KMS-11 (cell line): ENCODE measurements at regions not wholly inside any gene's neighbourhood (a gene's known extent, or its start where the extent isn't known, plus 50 kb on each side); places are given as distances from the start of the nearest gene placed in this dataset.

Experiments used
- H2AFZ ChIP-seq: fragments of 200-600 bp; sonication (generic); 2 replicates; pipeline ENCODE4 v1.6.1; 2016; ENCODE audit warnings: antibody characterized with exemption, mixed run types, low read depth
- H3K27ac ChIP-seq: fragments of 200-600 bp; sonication (generic); 2 replicates; pipeline ENCODE4 v1.6.1; 2016; ENCODE audit warnings: mild to moderate bottlenecking, mixed run types
- H3K27me3 ChIP-seq: fragments of 200-600 bp; sonication (generic); 2 replicates; pipeline ENCODE4 v1.6.1; 2017; ENCODE audit warnings: mild to moderate bottlenecking, low read depth, mixed run types, moderate library complexity; ENCODE audit not compliant: insufficient read depth
- H3K36me3 ChIP-seq: fragments of 200-600 bp; sonication (generic); 2 replicates; pipeline ENCODE4 v1.6.1; 2017; ENCODE audit warnings: mild to moderate bottlenecking, mixed run types; ENCODE audit not compliant: insufficient read depth
- H3K4me1 ChIP-seq: fragments of 200-600 bp; sonication (generic); 2 replicates; pipeline ENCODE4 v1.6.1; 2016; ENCODE audit warnings: mild to moderate bottlenecking, low read depth, mixed run types; ENCODE audit not compliant: poor library complexity, severe bottlenecking
- H3K4me2 ChIP-seq: fragments of 200-600 bp; sonication (generic); 2 replicates; pipeline ENCODE4 v1.7.0; 2016; ENCODE audit warnings: mild to moderate bottlenecking, mixed run types
- H3K4me3 ChIP-seq: fragments of 200-600 bp; sonication (generic); IDR thresholded peaks from 2 replicates; pipeline ENCODE4 v1.6.1; 2017; ENCODE audit warnings: low read depth, low read length, mixed read lengths; ENCODE audit not compliant: insufficient read depth
- H3K79me2 ChIP-seq: fragments of 200-600 bp; sonication (generic); 2 replicates; pipeline ENCODE4 v1.6.1; 2016; ENCODE audit warnings: low read depth, mixed run types; ENCODE audit not compliant: insufficient read depth
- H3K9ac ChIP-seq: fragments of 200-600 bp; sonication (generic); 2 replicates; pipeline ENCODE4 v1.6.1; 2016; ENCODE audit warnings: mild to moderate bottlenecking, mixed run types
- H4K20me1 ChIP-seq: fragments of 200-600 bp; sonication (generic); 2 replicates; pipeline ENCODE4 v1.6.1; 2016; ENCODE audit warnings: mild to moderate bottlenecking, mixed run types; ENCODE audit not compliant: insufficient read depth
- TF ChIP-seq, protein P1 (sequence below): fragments of 200-600 bp; sonication (generic); conservative IDR thresholded peaks from 2 replicates; pipeline ENCODE4 v1.6.1; 2017; ENCODE audit warnings: low read depth, mild to moderate bottlenecking, antibody characterized with exemption, low read length, moderate library complexity, mixed read lengths

DNA sequence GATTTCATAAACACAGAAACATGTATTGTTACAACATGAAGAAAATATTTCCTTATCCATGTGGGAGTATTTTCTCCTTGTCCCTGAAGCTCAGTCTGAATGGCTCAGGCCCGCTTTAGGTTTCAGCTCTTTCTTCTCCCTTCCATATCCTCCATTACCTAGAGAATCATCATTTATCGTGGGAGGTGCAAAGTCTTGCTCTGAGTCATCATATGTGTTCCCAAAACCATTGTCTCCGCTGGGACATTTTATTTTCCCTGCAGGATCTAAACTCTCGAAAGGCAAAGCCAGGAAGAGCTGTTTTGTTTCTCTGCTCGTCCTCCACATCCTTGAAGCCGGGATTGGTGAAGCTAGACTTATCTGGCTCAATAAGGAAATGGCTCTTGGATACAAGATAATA is 571.2 kb downstream of the EDEM1 start:
- Histone ChIP-seq H4K20me1 (no peaks in the 10 kb centered on the region), H2AFZ (no peak overlapping the region)

DNA sequence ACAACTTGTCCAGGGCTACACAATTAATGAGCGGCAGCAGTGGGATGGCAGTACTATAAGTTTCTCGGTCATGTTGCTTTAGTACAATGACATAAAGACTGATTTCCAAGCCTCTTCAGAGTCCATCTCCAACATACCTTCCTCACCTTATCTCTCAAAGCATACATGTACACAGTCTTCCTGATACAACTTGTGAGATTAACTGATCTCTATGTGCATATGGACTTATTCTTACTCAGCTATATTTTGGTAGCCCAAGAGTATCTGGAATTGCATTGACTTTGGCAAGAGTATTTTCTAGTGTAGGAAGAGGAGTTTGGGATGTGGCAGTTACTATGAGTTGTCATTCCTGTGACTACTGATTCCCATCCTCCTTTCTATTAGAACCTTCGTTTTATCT is 575.0 kb downstream of the EDEM1 start:
- H3K27me3 ChIP-seq: no peaks in the 10 kb centered on the region
- no peaks in the 10 kb centered on the region for H3K36me3 ChIP-seq
- H3K4me3 ChIP-seq: no peak overlapping the region
- H3K27ac ChIP-seq: no peak overlapping the region
- no peak overlapping the region for H2AFZ ChIP-seq
- no peak overlapping the region for H3K9ac ChIP-seq
- H3K4me2 ChIP-seq: no peak overlapping the region
- no peaks in the 10 kb centered on the region for H3K79me2 ChIP-seq
- H4K20me1 ChIP-seq: no peaks in the 10 kb centered on the region
- H3K4me1 ChIP-seq: no peaks in the 10 kb centered on the region
- TF ChIP-seq, protein P1, sequence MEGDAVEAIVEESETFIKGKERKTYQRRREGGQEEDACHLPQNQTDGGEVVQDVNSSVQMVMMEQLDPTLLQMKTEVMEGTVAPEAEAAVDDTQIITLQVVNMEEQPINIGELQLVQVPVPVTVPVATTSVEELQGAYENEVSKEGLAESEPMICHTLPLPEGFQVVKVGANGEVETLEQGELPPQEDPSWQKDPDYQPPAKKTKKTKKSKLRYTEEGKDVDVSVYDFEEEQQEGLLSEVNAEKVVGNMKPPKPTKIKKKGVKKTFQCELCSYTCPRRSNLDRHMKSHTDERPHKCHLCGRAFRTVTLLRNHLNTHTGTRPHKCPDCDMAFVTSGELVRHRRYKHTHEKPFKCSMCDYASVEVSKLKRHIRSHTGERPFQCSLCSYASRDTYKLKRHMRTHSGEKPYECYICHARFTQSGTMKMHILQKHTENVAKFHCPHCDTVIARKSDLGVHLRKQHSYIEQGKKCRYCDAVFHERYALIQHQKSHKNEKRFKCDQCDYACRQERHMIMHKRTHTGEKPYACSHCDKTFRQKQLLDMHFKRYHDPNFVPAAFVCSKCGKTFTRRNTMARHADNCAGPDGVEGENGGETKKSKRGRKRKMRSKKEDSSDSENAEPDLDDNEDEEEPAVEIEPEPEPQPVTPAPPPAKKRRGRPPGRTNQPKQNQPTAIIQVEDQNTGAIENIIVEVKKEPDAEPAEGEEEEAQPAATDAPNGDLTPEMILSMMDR: no peak

More for the DNA sequence above, 571.2 kb downstream of the EDEM1 start:
- TF ChIP-seq, protein P1: no peak
- Histone ChIP-seq H3K4me1 (no peaks in the 10 kb centered on the region), H3K36me3 (no peaks in the 10 kb centered on the region), H3K4me3 (no peak overlapping the region), H3K79me2 (no peaks in the 10 kb centered on the region), H3K27me3 (no peaks in the 10 kb centered on the region), H3K27ac (no peak overlapping the region), H3K4me2 (no peak overlapping the region), H3K9ac (no peak overlapping the region)

DNA sequence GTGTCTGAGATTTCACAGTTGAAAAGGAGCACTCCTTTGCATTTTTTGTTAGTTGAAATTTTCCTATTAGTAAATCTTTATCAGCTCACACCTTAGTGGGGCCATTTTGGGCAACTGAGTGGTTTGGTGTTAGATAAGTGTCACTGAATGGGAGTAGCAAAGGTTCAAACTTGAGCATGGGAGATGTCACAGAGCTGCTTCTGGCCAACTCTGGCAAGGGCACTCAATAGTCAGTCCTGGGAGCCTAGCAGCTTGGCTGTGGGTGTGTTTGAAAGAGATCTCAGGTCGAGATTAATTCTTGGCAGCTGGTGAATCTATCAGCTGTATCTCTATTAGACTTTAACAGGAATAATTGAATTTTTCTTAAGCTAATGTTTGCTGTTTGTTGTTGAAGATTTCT is 579.3 kb downstream of the EDEM1 start:
- H4K20me1 ChIP-seq: no peaks in the 10 kb centered on the region
- no peak overlapping the region for H3K4me2 ChIP-seq
- H3K27me3 ChIP-seq: no peaks in the 10 kb centered on the region
- no peaks in the 10 kb centered on the region for H3K36me3 ChIP-seq
- H2AFZ ChIP-seq: no peak overlapping the region
- TF ChIP-seq, protein P1: no peak
- H3K27ac ChIP-seq: no peak overlapping the region
- H3K9ac ChIP-seq: no peak overlapping the region
- no peaks in the 10 kb centered on the region for H3K79me2 ChIP-seq
- no peaks in the 10 kb centered on the region for H3K4me1 ChIP-seq
- H3K4me3 ChIP-seq: no peak overlapping the region

DNA sequence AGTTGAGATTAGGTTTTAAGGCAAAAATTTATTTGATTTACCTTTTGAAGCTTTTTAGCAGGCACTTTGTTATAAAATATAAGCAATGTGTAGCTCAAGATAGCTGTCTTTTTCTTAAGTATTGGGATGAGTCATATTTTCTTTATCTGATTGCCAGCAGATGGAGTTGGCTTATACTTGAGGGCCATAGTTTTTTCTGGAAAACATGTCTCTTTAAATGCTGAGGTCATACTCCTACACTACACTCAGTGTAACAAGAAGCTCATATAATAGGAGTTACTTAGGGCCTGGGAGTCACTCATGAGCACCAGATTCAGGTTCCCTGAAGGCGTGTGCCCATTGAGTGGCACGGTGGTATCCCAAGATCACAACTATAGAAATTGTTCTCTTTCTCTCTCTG is 579.8 kb downstream of the EDEM1 start:
- no peak overlapping the region for H3K4me2 ChIP-seq
- TF ChIP-seq, protein P1: no peak
- H3K27ac ChIP-seq: no peak overlapping the region
- H3K9ac ChIP-seq: no peak overlapping the region
- no peaks in the 10 kb centered on the region for H3K27me3 ChIP-seq
- H2AFZ ChIP-seq: no peak overlapping the region
- H4K20me1 ChIP-seq: no peaks in the 10 kb centered on the region
- H3K4me3 ChIP-seq: no peak overlapping the region
- H3K36me3 ChIP-seq: no peaks in the 10 kb centered on the region
- H3K4me1 ChIP-seq: no peaks in the 10 kb centered on the region
- H3K79me2 ChIP-seq: no peaks in the 10 kb centered on the region
